NCI-H2029 (cell line): ENCODE measurements at regions not wholly inside any gene's neighbourhood (a gene's known extent, or its start where the extent isn't known, plus 50 kb on each side); places are given as distances from the start of the nearest gene placed in this dataset.
"Not testable (repeated sequence)": the region's sequence is repeated elsewhere in the genome, so short reads cannot be mapped to it uniquely, and the experiment has no call there.

Experiments used
- DNase-seq: peaks from one replicate; lab custom pipeline; 2025; lab: John Stamatoyannopoulos, UW

DNA sequence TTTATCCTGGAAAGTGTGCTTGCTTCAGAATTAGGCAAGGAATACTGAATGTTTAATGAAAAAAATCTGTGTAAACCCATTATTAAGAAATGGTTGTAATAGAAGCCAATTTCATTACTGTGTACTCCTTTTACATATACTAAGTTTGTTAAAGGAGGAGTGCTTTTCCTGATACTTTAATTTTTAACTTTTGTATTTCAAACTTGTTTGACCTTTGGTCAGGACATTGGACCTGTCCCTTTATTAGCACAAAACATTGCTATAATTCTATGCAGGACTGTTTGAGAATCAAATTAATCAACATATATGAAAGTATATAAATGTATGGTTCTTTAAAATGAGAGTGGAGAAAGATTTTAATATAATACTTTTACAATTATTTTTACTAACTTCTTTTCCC is 659.6 kb downstream of the TMTC2 start:
- DNase-seq, result no peak

DNA sequence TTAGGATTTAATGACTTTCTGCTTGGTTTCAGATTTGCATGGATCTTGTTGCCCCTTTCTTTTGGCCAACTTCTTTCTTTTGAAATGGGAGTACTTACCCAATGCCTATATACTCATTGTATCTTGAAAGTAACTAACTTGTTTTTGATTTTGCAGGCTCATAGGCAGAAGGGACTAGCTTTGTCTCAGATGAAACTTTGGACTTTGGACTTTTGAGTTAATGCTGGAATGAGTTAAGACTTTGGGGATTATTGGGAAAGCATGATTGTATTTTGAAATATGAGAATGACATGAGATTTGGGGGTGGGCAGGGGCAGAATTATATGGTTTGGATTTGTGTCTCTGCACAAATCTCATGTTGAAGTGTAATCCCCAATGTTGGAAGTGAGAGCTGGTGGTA is 657.1 kb downstream of the TMTC2 start:
- DNase-seq, result no peak

DNA sequence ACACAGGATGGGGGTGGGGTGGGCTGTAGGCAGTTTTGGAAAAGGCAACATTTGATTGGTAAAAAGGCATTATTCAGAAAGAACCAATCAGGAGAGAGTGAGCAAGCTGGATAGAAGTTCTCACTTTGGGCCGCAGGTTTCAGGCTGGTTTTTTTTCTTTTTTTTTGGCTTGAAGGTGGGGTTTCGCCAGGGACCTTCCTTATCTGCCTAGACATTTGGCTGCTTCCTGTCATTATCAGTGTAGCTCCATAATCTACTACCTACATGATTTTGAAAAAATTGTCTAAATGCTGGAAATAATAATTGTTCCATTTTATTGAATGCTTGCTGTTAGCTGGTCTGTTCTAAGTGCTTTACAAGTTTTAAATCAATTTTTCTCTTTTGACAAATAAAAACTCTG is 649.0 kb downstream of the TMTC2 start:
- DNase-seq, result no peak

DNA sequence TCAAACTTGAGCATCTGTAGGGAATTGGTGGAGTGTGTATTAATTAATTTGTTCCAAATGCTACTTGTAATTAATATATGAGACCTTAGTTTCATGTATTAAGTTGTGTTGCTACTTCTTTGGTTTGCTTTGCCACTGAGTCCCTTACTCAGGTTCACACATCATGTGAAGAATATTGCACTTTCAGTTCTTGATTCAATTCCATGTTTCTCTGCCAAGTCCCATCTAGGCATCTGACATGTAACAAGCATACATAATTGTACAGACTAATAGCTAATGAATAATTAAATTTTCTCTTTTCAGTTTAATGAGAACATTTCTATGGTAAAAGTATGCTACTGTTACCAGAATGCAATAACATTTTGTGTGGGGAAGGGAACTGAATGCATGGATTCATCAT is 640.0 kb downstream of the TMTC2 start:
- no peak for DNase-seq

DNA sequence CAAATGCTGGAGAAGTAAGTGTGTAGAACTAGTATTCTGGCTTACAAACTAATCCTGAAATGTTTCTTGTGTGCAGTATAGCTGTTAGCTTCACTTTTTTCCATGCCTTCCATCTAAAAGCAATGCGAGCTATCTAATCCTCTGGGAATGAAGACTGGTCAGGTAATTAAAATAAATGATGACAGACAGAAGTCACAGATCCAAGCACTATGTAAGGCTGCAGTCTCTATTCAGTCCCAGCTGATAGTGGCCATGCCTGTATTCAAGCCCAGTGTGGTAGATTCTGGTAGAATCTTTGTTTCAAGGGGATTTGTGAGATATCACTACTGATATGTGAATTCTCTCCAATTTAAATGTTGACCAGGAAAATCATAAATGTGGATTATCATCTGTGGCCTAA is 637.2 kb downstream of the TMTC2 start:
- DNase-seq, result no peak

DNA sequence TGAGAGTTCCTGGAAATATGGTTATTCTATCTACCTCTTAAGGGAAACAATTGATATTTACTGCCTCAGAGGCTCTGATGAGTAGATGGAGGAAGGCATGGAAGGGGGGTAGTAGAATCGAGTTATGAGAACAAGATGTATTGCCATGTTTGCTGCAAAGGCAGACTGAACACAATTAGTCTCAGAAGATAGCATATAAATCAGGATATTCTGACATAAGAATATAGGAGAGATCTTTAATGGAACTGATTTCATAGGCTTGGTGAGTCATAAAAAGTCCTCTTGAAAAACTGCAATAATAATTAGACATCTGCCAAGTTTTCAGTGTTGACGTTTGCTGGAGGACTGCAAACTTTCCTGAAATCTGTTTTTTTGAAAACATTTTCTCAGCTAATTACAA is 636.1 kb downstream of the TMTC2 start:
- DNase-seq, result no peak

DNA sequence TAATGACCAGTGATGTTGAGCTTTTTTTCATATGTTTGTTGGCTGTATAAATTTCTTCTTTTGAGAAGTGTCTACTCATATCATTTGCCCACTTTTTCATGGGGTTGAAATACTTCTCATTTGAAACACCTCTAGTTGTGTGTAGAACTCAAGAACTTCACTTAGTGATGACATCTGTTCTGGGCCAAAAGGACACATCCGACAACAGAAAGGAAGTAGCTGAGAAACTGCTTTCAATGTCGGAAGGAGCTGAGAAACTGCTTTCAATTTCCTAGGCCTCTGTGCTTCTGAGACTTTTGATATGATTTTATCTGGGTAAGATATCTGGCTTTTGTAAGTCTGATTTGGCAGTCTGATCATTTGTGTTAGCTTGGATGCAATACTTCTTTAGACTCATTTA is 635.3 kb downstream of the TMTC2 start:
- DNase-seq, result no peak

DNA sequence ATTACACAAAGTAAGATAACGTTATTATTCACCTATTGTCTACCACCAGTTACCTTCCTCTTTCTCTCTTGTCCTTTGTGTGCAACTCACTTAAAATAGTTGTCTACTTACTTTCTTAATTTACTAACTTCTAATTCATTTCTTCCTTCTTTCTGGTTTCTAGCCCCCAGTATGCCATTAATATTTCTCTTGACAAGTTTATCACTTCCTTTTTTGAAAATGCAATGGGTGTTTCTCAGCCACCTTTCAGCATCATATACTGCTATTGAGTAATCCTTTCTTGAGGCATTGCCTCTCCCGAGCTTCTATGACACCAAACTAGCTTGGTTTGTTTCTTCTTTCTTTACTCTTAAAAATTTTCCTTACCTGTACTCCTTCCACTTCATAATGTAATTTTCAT is 633.6 kb downstream of the TMTC2 start:
- DNase-seq, result no peak

DNA sequence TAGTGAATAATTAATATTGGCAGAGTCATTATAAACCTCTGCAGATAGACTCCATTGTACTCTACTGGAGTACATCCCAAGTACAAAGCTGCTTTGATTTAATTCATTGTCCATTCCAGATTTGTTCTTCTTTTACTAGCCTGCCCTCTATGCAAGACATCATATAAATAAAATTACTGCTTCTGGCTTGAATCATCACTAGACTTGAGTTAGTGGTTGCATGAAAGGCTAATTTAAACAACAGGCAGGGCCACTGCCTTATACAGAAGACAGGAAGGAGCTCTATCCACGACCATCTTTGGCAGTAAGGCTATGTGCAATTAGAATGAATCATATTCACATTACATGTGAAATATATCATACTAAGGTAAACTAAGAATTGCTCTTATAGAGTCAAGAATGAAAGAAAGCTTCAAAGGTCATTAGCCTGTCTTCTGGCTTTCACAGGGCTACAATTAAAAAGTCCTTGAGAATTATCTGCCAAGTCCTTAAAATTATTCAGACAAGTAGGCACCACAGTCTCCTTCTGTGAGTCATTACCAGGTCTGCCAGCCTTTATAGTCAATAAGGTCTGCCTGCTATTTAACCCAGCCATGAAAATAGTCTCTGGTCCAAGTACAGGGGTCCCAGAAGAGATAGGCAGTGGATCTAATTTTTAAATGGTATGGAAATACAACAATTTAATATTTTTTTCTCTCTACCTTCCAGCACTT is 631.8 kb downstream of the TMTC2 start:
- peak; percentile 44 for DNase-seq

DNA sequence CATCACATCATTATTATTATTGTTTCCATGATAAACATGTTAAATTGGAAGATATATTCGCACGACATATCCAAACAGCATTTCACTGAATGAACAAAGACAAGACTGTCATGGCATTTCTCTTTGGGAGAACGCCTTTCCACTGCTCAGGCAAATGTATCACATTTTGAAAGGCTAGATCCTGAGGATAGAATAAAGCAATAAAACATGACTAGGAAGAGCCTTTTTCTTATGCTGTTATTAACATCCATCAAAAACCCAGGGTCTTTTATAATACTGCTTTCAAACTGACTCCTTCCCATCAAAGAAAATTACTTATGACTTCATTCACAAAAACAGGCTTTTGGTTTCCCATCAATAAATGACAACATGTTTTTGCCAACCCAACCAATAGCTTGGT is 630.9 kb downstream of the TMTC2 start:
- DNase-seq, result no peak

DNA sequence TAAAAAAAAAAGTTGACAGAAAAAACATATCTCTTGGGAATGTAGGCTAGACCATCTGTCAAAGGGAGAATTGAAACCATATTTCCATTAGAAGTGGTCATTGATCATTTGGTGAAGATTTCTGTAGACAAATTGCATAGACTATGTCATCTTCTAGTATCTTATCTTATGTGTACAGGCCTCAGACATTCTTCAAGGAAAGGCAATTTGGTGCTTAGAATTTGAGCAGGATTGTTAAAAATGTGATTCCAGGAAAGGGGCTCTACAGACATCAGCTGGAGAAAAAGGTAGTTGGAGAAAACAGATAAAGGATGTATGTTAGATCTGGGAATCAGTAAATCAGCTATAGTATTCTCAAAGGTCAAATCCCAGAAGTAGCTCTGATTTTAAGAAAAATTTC is 627.1 kb downstream of the TMTC2 start:
- DNase-seq, result no peak

DNA sequence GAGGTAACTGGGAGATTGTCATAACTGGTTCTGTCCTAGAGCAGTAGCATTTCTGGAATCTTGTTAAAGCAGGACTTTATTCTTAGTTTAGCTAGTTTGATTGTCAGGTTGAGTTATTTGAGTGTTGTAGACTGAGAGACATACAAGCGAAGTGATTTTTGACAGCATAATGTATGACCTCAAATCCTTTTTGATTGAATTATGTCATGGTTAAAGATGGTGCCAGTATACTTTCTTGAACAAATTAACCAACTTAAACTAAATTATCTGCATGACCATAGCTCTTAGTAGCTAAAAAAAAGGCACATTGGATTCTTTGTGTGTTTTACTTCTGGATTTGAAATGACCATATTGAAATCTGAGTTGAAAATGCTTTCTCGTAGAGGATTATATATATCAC is 626.6 kb downstream of the TMTC2 start:
- DNase-seq, result no peak

DNA sequence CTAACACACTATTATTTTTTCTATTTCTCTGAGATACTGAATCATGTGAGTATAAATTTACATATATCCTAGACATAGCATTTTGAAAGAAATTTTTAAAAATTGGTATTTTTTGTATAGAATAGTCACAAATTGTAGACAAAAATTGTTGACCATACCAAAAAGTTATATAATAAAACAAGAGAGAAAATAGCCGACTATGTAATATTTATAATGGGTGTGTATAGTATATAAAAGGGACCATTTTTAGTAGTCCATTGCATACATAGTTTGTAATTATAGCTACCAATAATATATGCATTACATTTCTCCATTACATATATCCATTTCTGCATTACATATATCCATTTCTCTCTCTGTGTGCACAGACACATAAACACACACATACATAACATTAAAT is 590.2 kb downstream of the TMTC2 start:
- DNase-seq, result no peak

DNA sequence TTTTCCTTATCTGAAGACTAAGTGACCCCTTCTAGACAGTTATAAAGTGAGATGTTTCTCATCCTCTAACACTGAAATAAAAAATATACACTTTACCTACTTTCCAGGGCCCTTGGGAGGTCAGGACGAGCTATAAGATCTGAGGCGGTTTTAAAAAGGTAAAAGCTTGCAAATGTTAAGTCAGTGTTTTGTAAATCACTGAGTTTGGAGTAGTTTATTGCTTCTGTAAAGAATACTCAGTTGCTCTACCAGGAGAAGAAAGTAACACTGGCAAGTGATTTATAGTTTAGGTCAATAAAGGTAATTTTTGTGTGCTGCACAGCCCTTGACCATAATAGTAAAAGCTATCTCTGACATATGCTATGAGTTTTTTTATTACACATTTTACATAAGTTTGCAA is 584.5 kb downstream of the TMTC2 start:
- no peak for DNase-seq

DNA sequence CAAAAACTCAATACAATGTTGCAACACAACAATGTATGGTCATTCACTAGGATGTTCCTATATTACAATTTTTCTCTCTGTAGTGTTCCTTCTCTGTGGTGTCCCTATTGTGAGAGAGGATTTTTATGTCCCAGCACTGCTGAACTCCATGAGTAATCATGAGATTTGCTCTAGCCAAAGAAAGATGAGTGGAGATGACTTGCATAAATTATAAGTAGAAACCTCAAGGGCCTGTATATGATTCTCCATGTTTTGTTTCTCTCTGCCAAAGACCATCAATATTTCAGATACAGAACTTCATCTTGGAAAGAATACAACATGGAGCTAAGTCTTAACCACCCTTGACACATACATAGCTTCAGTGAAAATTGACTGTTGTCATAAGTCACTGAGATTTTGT is 579.1 kb downstream of the TMTC2 start:
- DNase-seq, result no peak

DNA sequence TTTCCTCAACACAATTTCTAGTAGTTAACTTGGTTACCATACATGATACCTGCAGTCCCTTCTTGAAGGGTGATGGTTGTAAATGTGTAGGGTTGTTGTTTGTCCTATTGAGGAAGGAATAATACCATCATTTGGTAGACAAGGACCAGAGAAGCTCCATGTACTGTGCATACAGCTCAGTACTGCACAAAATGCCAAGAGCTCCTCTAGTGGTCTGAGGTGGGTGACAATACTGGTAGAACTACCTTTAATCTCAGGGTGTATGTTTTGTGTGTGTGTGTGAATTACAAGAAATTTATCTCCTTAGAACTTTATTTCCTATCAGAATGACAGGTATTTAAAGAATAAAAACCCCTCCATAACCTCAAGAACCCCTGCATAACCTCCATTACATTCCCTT is 575.3 kb downstream of the TMTC2 start:
- no peak for DNase-seq

DNA sequence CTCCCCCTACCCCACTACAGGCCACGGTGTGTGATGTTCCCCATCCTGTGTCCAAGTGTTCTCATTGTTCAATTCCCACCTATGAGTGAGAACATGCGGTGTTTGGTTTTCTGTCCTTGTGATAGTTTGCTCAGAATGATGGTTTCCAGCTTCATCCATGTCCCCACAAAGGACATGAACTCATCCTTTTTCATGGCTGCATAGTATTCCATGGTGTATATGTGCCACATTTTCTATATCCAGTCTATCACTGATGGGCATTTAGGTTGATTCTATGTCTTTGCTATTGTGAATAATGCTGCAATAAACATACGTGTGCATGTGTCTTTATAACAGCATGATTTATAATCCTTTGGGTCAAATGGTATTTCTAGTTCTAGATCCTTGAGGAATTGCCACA is 573.4 kb downstream of the TMTC2 start:
- DNase-seq, result not testable (repeated sequence)

DNA sequence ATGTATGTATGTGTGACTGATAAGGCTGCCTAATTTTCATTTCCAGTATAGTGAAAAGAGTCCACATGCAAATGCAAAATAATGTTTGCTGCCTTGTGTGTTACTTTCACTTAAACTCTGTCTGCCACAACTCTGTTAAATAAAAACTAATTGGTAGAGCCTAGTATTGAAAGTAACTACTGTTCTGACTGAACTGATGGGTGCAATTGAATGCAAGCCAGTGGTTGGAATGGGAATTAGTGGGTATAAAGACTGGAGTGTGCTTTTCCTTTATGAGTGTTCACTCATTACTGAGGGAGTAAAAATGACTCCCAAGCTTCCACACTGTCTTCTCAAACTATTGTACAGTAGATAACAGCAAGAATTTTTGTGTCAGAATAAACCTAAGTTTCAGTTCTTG is 571.0 kb downstream of the TMTC2 start:
- DNase-seq, result no peak

DNA sequence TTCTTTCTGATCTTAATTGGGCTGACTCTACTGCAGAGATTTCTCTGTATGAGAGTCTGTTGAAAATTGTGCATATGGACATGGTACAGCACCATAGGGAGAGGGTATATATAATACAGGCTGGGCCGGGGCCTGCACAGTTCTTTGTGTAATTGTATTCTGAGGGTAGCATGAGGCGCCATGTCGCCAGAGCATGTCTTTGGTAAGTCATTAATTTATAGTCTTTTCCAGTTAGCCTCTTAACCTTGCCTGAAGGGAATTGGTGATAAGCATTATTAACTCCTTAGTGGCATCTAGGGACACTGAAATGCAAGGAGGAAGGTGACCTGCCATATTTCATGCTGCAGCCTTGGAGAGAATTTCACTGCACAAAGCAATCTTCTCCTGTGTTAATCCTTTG is 569.9 kb downstream of the TMTC2 start:
- no peak for DNase-seq

DNA sequence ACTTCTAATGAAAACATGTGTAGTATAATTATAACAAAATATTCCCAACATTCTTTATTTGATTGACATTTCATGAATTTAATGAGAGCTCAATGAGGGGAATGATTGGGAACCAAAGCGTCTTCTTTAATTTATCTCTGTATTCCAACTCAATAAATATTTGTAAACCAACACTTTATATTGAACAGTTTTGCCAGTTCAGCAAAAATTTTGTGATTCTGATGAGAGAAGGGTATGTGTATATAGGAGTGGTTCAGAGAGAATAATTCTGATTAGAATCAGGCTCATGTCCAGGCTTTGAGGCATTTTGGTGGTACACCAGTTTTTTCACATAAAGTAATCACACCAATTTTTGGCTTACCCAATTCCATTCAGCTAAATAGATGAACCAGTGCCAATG is 564.2 kb downstream of the TMTC2 start:
- DNase-seq, result no peak

DNA sequence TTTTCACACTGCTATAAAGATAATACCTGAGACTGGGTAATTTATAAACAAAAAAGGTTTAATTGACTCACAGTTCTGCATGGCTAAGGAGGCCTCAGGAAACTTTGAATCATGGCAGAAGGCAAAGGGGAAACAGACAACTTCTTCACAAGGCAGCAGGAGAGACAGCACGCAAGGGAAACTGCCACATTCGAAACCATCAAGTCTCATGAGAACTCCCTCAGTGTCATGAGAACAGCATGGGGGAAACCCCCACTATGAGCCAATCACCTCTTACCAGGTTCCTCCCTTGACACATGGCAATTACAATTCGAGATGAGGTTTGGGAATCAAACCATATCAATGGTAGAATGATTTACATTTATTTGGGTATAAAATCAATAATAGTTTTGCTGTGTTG is 558.5 kb downstream of the TMTC2 start:
- DNase-seq, result no peak

DNA sequence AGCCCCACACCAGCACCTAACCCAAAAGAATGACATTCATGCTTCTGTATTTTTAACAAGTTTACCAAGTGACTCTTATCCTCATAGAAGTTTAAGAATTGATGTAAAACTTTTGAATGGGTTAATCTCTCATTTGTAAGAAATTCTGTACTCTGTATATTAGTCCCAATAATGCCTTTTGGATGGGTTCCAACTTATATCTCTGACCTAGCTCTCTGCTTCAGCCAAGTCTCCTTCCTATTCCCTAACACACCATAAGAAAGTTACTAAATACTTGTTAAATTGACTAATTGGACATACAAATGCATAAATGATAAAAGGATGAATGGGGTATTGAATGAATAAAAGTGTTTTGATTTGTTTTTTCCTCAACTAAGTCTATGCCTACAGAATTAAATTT is 557.3 kb downstream of the TMTC2 start:
- no peak for DNase-seq

DNA sequence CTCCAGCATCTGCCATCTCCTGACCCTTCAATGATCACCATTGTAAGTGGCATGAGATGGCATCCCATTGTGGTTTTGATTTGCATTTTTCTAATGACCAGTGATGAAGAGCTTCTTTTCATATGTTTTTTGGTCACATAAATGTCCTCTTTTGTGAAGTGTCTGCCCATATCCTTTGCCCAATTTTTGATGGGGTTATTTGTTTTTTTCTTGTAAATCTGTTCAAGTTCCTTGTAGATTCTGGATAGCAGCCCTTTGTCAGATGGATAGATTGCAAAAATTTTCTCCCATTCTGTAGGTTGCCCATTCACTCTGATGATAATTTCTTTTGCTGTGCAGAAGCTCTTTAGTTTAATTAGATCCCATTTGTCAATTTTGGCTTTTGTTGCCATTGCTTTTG is 547.3 kb downstream of the TMTC2 start:
- DNase-seq, result not testable (repeated sequence)

DNA sequence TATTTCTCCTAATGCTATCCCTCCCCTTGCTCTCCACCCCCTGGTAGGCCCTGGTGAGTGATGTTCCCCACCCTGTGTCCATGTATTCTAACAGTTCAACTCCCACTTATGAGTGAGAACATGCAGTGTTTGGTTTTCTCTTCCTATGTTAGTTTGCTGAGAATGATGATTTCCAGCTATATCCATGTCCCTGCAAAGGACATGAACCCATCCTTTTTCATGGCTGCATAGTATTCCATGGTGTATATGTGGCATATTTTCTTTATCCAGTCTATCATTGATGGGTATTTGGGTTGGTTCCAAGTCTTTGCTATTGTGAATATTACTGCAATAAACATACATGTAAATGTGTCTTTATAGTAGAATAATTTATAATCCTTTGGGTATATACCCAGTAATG is 540.3 kb downstream of the TMTC2 start:
- DNase-seq, result not testable (repeated sequence)

DNA sequence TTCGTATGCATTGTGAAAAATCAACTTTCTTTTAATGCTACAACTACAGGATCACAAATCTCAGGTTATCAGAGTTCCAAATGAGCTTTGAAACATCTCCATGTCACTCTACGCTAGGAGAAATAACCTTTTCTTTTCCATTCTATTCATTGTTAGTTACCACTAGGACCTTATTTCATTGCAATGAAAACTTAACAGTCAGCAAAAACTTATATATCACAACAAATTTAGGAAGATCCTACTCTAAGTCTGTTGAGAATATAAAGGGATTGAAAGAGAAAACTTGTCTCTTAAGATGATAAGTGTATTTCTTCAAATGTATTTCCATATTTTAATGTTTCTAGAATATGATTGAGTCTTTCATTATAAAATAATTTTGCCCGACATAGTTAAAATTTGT is 539.1 kb downstream of the TMTC2 start:
- no peak for DNase-seq
